ENCODE measurements at regions not wholly inside any gene's neighbourhood (a gene's known extent, or its start where the extent isn't known, plus 50 kb on each side); places are given as distances from the start of the nearest gene placed in this dataset.

DNA sequence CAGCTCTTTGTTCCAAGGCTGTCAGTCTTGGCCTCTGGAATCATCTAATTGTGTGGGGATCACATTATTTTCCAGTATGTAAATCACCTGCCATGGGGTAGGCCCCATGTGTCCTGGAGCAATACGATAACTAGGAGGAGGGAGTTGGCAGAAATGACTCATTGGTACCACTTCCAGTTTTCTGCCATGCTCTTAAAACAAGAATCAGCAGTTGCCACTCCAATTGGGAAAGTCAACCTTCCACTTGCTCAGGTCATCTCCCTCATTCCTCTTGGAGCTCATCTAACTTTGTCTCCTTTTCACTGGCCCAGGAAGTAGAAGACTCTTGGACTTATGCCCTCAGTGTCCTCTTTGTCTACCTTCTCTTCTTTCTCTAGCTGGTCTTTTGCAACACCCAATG lies 487.0 kb downstream of the SLC4A3 start:
- no peak overlapping the region for H3K4me3 ChIP-seq
- TF ChIP-seq, protein P1, sequence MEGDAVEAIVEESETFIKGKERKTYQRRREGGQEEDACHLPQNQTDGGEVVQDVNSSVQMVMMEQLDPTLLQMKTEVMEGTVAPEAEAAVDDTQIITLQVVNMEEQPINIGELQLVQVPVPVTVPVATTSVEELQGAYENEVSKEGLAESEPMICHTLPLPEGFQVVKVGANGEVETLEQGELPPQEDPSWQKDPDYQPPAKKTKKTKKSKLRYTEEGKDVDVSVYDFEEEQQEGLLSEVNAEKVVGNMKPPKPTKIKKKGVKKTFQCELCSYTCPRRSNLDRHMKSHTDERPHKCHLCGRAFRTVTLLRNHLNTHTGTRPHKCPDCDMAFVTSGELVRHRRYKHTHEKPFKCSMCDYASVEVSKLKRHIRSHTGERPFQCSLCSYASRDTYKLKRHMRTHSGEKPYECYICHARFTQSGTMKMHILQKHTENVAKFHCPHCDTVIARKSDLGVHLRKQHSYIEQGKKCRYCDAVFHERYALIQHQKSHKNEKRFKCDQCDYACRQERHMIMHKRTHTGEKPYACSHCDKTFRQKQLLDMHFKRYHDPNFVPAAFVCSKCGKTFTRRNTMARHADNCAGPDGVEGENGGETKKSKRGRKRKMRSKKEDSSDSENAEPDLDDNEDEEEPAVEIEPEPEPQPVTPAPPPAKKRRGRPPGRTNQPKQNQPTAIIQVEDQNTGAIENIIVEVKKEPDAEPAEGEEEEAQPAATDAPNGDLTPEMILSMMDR (IDR thresholded peaks at IDR 0.05) = no peak
- peaks cover 0 to 9% of the 10 kb centered on the region in 2 donors for H3K9me3 ChIP-seq
- intact Hi-C loops (cut with DNase I) = no loop called here
- H3K27me3 ChIP-seq = no peaks in the 10 kb centered on the region
- ATAC-seq (no peak), DNase-seq (no peak)
- no peaks in the 10 kb centered on the region for H3K36me3 ChIP-seq
- H3K4me1 ChIP-seq = no peaks in the 10 kb centered on the region
- no peak overlapping the region for H3K27ac ChIP-seq

DNA sequence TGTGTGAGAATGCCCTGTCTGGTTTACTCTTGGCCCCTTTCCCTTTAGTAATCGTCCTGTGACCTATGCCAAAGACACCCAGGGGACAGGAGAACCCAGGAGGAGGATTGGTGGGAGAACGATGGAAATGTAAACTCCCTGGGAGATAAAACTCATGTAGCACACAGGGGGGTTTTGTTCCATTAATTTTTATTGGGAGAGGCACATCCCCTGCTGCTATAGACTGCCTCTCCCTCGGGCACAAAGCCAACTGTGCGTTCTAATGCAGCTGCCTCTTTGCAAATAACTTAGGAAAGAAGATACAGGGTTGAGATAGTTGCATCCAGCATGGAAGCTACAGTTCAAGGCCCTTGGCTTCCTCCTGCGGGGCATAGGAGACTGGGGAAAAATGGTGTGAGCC lies 489.6 kb downstream of the SLC4A3 start:
- TF ChIP-seq, protein P1 (IDR thresholded peaks at IDR 0.05) = no peak
- ATAC-seq (no peak), DNase-seq (no peak)
- H3K36me3 ChIP-seq = no peaks in the 10 kb centered on the region
- H3K27me3 ChIP-seq = no peaks in the 10 kb centered on the region
- no peak overlapping the region for H3K4me3 ChIP-seq
- intact Hi-C loops (cut with DNase I) = no loop called here
- no peak overlapping the region for H3K27ac ChIP-seq
- no peaks in the 10 kb centered on the region for H3K4me1 ChIP-seq
- peaks cover 0 to 9% of the 10 kb centered on the region in 2 donors for H3K9me3 ChIP-seq

DNA sequence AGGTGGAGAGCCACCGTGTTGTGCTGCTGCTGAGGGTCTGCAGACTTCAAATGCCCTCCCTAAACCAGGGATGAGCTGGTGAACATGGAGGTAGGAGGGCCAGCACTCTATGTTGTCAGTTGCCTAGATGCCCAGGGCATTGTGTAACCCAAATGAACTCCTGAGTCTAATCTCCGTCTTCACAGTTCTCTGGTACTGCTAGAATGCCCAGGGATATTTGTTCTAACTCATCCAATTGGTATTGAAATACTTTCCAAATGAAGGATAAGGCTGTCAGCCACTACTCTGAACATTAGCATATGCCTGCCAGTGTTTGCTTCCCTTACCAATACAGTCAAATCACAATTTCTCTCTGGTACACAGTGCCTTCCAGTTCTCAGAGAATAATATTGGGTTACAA lies 492.6 kb downstream of the SLC4A3 start:
- DNase-seq = no peak
- Histone ChIP-seq H3K9me3 (peaks cover 0 to 6% of the 10 kb centered on the region in 2 donors), H3K4me3 (no peak overlapping the region), H3K36me3 (no peaks in the 10 kb centered on the region), H3K27ac (no peak overlapping the region), H3K4me1 (no peaks in the 10 kb centered on the region), H3K27me3 (no peaks in the 10 kb centered on the region)
- intact Hi-C loops (cut with DNase I) = no loop called here
- TF ChIP-seq, protein P1 (IDR thresholded peaks at IDR 0.05) = no peak
- no peak for ATAC-seq

DNA sequence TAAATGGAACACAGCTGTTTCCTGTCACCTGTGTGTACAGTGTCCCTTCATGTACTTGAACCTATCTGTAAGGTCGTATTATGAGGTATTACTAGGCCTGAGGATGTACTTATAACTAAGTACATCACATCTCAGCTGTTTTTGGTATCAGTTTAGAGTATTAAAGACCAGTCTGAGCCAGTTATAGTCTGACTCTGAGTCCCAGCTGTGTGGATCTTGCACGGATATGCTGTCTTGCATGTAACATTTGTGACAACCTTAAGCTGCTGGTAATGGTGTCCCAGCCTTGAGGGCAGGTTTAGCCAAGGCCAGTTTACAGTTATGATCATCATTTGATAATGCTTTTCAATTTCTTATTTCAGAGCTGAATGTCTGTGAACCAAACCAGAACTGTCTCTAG lies 496.3 kb downstream of the SLC4A3 start:
- Histone ChIP-seq H3K4me1 (no peaks in the 10 kb centered on the region), H3K27ac (no peak overlapping the region), H3K36me3 (no peaks in the 10 kb centered on the region), H3K9me3 (no peaks in the 10 kb centered on the region), H3K4me3 (no peak overlapping the region), H3K27me3 (no peaks in the 10 kb centered on the region)
- ATAC-seq (no peak), DNase-seq (no peak)
- TF ChIP-seq, protein P1 (IDR thresholded peaks at IDR 0.05) = no peak
- intact Hi-C loops (cut with DNase I) = no loop called here

DNA sequence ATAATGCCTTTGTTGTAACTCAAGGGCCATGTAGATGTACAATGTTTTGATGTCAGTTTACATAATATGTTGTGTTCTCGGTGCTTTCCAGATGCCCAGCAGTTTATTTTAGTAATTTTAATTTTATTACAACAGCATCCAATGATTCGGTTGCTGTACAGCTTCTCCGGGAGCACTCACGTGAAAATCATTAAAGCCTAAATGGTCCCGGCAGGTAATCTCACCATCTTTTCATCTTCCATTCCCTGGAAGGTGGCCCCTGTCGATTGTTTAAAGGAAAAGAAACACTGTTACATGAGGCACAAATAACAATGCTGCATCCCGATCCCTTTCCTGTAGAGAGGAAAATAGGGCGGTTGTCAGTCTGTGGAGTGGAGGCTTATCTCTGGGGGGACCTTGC lies 498.1 kb downstream of the SLC4A3 start:
- no peak overlapping the region for H3K27ac ChIP-seq
- H3K4me1 ChIP-seq = no peaks in the 10 kb centered on the region
- no peak overlapping the region for H3K4me3 ChIP-seq
- peaks cover 0 to 3% of the 10 kb centered on the region in 2 donors for H3K9me3 ChIP-seq
- intact Hi-C loops (cut with DNase I) = no loop called here
- no peaks in the 10 kb centered on the region for H3K27me3 ChIP-seq
- DNase-seq = no peak
- TF ChIP-seq, protein P1 (IDR thresholded peaks at IDR 0.05) = no peak
- no peaks in the 10 kb centered on the region for H3K36me3 ChIP-seq
- ATAC-seq = no peak
